Dedifferentiated amniotic fluid mesenchymal stem cell (primary cell): ENCODE measurements at regions not wholly inside any gene's neighbourhood (a gene's known extent, or its start where the extent isn't known, plus 50 kb on each side); places are given as distances from the start of the nearest gene placed in this dataset.
"Not testable (repeated sequence)": the region's sequence is repeated elsewhere in the genome, so short reads cannot be mapped to it uniquely, and the experiment has no call there.

Experiments used
- DNase-seq: peaks from one replicate; pipeline ENCODE4 v3.0.0-alpha.2; 2016; ENCODE audit errors: extremely low spot score

DNA sequence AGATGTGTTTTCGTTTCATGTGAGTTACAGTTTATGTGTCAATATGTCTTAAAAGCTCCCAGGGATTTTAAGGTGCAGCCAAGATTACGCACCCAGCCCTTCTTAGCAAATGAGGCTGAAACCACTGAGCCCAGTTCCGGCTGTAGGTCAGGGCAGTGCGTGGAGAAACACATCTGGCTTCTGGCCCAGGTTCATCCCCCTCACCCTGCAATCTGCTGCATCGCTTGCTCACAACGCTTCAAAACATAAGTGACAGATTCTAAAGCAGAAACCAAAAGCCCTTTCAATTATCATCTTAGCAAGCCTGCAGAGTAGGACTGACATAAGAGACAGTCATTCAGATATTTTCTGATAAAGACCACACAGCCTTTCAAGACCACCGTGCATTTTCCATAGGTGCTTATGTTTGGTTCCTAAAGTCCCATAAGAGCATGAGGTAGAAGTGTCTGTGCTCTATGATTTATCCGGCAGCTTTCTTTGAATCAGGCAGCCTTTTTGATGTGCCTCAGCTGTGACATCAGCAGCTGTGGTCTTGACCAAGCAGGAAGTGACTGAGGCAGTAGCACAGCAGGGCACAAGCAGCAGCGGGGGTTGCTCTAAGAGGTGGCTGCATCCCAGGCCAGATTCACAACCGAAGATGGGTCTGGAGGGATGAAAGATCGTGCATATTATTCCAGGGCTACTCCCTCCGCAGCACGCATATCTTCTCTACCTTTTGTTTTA, 72.1 kb upstream of the LYZL2 start:
- no peak for DNase-seq

DNA sequence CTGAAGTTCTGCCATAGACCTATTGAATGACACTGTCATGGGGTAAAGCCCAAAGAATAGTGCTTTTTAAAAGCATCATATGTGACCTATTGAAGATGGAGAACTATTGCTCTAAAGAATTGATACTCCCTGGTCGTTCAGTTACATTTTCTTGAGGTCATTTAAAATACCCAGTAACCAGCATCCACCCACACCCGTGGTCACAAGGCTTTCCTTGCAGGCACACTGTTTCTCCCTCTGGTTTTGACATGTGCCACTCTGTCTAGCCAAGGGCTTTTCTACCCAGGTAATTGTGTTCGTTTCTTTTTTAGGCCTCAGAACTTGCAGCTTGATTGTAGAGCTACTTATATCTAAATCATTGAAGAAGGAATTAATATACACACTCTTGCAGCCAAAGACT, 68.3 kb upstream of the LYZL2 start:
- no peak for DNase-seq

DNA sequence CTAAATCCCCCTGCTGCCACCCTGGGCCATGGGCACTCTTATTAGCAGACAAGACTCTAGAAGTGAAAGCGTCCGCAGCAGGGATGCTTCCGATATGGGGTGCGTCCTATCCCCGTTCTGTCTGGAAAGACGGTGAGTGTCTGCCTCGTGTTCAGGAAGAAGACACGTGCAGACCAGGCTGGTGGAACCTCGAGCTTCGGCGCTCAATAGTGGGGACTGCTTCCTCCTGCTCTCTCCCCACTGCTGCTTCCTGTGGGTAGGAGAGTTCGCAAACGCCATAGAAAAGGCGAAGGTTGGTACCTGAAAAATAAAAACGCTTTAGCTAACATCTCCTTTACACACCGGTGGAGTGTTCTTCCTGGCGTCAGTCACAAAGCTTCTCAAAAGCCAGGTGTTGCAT, 67.7 kb upstream of the LYZL2 start:
- DNase-seq = not testable (repeated sequence)

DNA sequence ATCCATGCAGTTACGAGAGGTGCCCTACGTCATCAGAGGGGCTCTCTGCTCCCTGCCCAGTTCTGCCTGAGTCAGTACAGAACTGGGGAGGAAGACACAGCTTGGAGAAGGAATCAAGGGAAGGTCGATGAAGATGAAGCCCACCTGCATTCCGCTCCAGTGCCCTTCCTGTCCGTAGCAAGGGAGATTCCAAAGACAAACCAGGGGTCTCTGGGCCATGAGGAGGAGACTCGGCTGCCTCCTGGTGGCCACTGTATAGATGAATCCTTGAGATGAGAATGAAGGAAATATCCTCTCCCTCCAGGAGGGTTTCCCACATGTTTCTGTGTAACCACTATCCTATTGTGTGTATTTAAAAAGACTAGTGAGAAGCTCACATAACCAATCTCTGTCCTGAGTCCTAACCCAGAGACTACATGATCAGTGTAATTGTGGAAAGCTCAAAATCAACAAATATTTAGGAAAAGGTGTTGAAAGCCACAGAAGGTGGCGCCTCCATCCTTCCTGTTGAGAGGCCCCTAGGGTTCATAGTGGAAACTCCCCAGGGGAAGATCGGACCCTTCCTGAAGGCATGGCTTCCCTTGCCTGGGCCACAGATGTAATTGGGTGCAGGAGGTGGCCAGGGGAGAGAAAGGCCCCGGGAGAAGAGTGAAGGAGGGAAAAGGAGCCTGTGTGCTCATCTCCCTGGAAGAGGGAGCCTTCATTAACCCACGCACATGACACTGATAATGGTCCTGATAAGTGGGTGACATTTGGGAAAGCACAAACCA, 67.0 kb upstream of the LYZL2 start:
- DNase-seq = not testable (repeated sequence)

DNA sequence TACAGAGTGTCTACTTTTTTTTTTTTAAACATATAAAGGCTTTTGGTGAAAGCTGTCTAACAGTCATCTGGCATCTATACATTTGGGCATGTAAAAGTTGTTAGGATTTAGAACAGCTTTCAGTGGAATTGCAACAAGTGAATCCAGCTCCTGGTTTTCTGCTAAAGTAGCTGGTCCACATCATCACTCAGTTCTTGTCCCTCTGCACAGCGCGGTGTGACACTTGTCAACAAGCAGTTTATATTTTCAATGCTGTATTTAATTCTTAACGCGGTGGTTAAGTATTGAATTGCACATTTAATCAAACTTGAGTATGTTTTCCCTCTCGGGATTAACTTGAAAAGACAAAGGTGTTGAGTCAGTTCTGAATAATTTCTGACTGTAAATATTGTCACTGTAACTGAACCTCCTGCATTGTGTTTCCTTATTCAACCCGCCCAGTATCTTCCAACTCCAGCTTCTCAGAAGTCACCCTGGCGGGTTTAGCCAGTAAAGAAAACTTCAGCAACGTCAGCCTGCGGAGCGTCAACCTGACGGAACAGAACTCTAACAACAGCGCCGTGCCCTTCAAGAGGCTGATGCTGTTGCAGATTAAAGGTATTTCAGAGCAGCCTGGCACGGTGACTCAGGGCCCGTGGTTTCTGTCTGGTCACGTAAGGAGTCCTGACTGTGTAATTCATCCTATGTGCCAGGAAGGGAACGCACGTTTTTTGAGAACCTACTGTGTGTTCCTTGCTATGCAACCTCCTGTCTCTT, 66.1 kb upstream of the LYZL2 start:
- not testable (repeated sequence) for DNase-seq

DNA sequence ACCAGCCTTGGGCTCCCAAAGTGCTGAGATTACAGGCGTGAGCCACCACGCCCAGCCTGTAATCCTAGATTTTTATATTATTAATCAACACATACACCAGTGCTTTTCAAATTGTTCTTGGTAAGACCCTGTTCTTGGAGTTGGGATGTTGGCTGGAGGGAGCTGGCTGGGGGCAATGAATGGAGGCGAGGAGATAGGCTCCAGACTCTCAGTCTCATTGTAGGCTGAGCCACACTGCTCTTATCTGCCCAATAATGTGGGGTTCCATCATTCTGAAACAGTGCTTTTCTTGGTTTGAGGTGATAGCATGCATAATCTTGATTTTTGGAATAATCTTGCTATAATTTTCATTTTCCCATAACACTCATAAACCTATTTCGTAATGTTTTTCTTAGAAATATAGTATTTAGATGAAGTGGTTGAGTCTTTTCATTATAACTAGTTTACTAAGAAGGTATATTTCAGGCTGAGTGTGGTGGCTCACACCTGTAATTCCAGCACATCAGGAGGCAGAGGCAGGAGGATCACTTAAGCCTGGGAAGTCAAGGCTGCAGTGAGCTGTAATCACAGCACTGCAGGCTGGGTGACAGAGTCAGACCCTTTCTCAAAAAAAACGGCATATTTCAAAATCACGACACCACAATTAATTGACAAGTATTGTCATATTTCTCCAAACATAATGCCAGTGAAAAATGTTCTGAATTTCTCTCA, 65.1 kb upstream of the LYZL2 start:
- no peak for DNase-seq

DNA sequence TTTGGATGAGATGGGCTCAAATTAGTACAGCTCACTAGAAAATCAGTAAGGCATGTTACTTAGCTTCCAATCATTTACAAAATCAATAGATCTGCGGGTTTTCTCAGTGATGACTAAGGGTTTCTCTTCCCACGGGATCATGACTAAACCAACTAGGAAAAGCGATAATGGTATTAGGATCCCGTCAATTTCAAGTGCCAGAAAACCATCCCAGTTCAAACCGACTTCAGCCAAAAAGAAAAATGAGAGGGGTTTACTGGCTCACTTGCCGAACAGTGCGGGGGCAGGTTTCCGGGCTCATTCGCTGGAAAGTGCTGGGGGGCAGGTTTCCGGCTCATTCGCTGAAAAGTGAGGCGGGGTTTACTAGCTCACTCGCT, 62.1 kb upstream of the LYZL2 start:
- DNase-seq = peak; percentile 68

DNA sequence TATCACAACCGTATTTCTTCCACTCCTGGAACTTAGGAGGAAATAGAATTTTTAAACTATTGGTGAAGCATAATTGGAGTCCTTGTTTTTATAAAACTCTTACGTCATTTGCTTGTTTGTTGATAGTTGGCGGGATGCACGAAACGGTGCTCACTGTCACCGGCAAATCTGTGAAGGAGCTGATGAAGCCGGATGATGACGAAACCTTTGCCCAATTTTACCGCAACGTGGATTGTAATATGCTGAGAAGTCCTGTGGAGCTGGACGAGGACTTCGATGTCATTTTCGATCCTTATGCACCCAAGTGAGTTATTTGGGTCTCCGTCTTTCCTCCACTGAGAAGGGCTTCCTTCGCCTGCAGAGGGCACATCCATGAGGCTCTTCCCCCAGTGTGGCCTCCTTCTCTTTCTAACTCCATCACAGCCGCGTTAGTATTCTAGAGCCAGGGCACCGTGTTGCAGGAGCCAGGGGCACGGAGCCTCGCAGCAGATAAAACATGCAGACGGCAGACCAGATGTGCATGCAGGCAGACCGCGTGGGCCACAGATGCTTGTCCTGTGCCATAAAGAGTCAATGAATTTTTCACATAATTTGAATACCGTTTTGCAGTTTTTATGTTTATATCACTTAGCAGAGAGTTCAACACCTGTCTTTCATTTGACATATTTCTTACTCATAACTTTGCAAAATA, 61.5 kb upstream of the LYZL2 start:
- DNase-seq = not testable (repeated sequence)

DNA sequence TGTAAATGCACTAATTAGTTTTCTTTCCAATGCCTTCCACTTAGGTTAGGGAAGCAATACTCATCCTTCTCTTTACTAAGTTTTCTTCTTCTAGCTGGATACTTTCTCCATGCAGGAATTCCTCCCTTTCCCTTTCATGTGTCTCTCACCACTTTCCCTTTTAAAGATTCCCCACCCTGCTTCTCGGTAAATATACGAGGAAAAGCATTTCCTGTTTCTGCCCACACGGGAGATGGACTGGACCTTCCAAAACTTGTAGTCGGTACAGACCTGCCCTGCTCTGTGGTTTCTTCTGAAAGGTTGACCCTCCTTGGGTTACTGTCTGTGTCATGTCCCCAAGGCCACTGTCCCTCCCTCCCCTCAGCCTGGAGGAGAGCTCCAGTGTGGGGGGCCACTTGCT, 58.9 kb upstream of the LYZL2 start:
- no peak for DNase-seq

DNA sequence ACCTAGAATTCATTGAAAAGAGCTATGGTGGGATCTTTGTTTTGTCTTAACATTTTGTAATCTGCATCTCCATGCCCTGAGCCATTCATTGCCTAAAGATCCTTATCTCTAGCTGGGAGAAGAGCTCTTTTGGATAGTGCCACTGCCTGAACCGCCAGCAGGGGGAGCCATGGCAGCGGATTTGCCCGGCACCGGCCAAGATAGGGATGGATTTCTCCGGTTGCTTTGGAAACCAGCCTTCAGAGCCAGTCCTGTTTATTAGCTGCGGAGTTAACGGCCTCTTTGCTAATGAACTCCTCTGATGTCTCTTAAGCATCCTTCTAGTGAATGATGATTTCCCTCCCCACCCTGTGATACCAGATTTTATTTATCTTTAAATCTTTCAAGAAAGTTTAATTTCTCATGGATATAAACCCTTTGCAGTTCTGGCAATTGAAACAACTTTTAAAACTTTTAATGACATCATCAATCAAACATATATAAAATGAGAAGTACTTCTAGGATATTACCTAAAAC, 58.2 kb upstream of the LYZL2 start:
- peak; percentile 61 for DNase-seq

DNA sequence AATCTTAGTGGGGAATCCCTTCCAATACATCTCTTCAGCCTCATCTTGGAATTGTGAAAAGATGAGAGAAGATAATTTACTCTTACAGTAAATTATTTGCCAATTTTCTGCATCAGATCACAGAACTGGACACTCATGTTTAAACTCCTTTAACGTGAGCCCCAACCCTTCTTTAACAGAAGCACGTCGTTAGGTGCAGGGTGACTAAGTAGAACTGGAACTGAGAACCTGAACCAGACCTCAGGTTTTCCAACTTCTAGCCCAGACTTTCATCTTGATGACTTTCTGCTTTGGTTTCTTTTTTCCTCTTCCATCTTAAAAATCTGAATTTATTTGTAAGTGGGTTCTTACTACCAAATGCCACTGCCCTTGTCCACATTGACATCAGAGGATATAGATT, 57.2 kb upstream of the LYZL2 start:
- DNase-seq = no peak

DNA sequence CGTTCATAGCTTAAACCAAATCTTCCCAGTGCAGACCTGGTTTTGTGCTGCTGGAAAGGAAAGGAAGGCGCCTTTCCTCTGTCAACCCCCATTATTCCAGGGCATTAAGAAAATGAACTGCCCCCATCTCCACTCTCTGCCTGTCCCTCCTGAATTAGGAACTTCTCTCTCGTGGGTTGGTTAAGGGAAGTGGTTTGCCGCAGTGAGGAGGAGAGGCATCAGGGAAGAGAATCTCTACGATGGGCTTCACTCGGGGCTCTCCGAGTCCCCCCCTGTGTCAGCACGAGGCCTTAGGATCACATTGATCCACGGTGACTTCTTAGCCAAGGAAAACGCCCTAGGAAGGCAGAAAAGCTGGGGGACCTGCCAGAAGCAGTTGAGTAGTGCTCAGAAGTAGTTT, 53.9 kb upstream of the LYZL2 start:
- DNase-seq = no peak

DNA sequence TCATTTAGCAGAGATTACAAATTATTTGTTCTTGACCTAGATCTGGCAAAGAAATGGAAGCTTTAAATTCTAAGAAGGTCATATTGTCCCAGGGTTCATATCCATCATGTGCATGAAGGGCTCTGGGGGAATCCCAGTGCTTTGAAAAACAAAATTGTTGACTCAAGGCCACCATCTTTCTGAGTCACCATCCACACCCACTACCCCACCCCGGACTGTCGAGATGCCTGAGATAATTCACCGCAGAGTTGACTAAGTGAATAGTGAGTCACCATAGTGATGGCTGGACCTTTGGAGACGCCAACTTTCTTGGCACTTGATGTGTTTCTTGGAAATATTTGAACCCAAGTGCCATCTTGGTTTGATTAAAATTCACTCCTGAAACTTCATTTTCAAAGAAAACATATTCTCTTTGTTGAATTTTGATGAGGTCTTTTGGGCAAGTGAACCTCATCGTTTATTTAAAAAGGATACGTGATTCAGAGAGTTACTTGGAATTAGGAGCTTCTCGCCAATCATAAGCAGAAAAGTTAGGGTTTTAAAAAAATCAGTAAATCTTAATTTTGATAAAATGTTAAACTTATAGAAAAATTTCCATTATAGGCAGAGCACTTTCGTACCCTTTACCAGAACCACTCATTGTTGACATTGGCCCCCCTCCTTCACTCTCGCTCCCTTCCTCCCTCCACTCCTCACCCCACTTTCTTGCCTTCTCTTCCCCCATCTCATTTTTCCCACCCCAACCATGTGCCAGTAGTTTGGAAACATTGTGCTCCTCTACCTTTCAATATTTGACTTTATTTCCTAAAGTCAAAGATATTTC, 53.0 kb upstream of the LYZL2 start:
- peak; percentile 89 for DNase-seq

DNA sequence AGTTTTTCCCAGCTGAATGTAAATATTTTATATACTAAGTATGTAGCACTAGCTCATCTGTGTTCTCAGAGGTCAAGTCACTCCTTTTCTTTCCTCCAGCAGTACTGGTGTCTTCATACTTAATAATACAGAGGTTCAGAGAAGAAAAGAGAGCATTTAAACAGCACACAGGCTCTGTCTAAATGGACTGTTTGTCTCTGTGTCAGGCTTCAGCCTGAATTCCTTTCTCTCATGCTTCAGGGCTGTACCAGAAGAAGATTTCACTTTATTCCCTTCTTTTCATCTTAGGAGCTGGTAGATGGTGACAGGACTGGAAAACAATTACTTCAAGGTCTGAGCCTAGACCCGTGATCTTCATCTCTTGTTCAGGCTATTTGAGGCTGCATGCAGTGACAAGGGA, 51.4 kb upstream of the LYZL2 start:
- no peak for DNase-seq
